Natural killer cell (primary cell): ENCODE measurements at regions not wholly inside any gene's neighbourhood (a gene's known extent, or its start where the extent isn't known, plus 50 kb on each side); places are given as distances from the start of the nearest gene placed in this dataset.

Experiments used
- ATAC-seq, 3 donors: fragments of 150-1000 bp in 2 of 3; fragments of 200-7000 bp in 1 of 3; cut with Tn5 transposase; 1 replicate in 1 of 3; 2 replicates in 2 of 3; pipeline ENCODE4 v1.10.0; 2021; ENCODE audit warnings: mild to moderate bottlenecking in 2 of 3, moderate library complexity in 2 of 3
- DNase-seq, 2 donors: peaks; one replicate each; pipeline versions ENCODE4 v3.0.0 to v3.0.0-alpha.2; 2013 to 2021; ENCODE audit warnings: mixed read lengths in 1 of 2
- H3K27ac ChIP-seq: one replicate; pipeline ENCODE4 v1.5.1; 2013; ENCODE audit warnings: mild to moderate bottlenecking, low read length
- H3K27me3 ChIP-seq: one replicate; pipeline ENCODE4 v1.6.1; 2013; ENCODE audit warnings: low read length; ENCODE audit not compliant: control insufficient read depth, insufficient read depth
- H3K36me3 ChIP-seq: one replicate; pipeline ENCODE4 v1.6.1; 2013; ENCODE audit warnings: low read length; ENCODE audit not compliant: control insufficient read depth, insufficient read depth
- H3K4me1 ChIP-seq: one replicate; pipeline ENCODE4 v1.6.1; 2013; ENCODE audit warnings: low read length; ENCODE audit not compliant: control insufficient read depth, insufficient read depth
- H3K4me3 ChIP-seq: one replicate; pipeline ENCODE4 v1.5.1; 2013; ENCODE audit warnings: low read length
- H3K9me3 ChIP-seq: one replicate; pipeline ENCODE4 v1.6.1; 2013; ENCODE audit warnings: low read length; ENCODE audit not compliant: control insufficient read depth, insufficient read depth
- H3K27ac Mint-ChIP-seq, 2 donors: one replicate each; pipeline ENCODE4 v1.8.0; 2022; ENCODE audit warnings: mild to moderate bottlenecking in 2 of 2, mixed read lengths in 2 of 2, moderate library complexity in 1 of 2
- H3K27me3 Mint-ChIP-seq, 2 donors: one replicate each; pipeline ENCODE4 v1.8.0; 2022; ENCODE audit warnings: low read depth in 2 of 2, mixed read lengths in 2 of 2
- H3K36me3 Mint-ChIP-seq: one replicate; pipeline ENCODE4 v1.8.0; 2022; ENCODE audit warnings: mixed read lengths
- H3K4me1 Mint-ChIP-seq, 2 donors: one replicate each; pipeline ENCODE4 v1.8.0; 2022; ENCODE audit warnings: mixed read lengths in 2 of 2
- H3K4me3 Mint-ChIP-seq: one replicate; pipeline ENCODE4 v1.8.0; 2022; ENCODE audit warnings: mild to moderate bottlenecking, moderate library complexity, mixed read lengths
- H3K9me3 Mint-ChIP-seq, 2 donors: one replicate each; pipeline ENCODE4 v1.8.0; 2022; ENCODE audit warnings: mixed read lengths in 2 of 2
- CTCF ChIP-seq: fragments of 200-600 bp; IDR thresholded peaks from one replicate; pipeline ENCODE4 v1.8.0; 2022; ENCODE audit warnings: antibody characterized with exemption
- WGBS: methylation state at CpG from one replicate; pipeline ENCODE4 v1.1.7; 2013; ENCODE audit warnings: missing lambda C conversion rate; ENCODE audit not compliant: insufficient coverage; 5-methylcytosine and 5-hydroxymethylcytosine counted together
- intact Hi-C: fragments of 100-400 bp; cut with micrococcal nuclease; formaldehyde crosslinking; loops from one replicate; pipeline ENCODE4 v1.14.2; 2022

DNA sequence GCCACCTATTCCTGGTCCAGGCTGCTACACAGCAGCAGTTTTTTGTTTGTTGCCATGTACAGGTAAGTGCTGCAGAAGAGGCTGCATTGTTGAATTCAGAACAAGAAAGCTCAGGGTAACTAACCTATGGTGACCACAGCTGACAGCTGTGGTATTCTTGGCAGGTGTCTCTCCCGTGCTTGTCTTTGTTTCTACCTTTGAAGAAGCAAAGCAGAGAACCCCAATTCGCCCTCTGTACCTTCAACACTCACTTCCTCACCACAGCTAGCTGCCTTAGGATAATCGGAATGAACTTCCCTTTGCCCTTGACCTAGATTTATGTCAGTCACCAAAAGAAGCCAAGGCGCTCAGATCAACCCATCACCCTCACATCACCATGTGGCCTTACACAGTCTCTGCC lies 1703.3 kb upstream of the SLC10A2 start:
- Mint-ChIP-seq H3K9me3 (no peaks in the 10 kb centered on the region), H3K4me3 (no peak overlapping the region), H3K27me3 (no peaks in the 10 kb centered on the region), H3K4me1 (peaks cover 6 to 12% of the 10 kb centered on the region in 2 donors), H3K36me3 (no peaks in the 10 kb centered on the region), H3K27ac (no peak overlapping the region)
- ATAC-seq (no peak), DNase-seq (peak in 1 of 2 donors; percentile 15)
- no peak overlapping the region for H3K27ac ChIP-seq
- 26% methylated on average over 4 of the region's 4 CpGs for WGBS
- intact Hi-C loops = no loop called here
- no peak overlapping the region for H3K4me3 ChIP-seq
- H3K9me3 ChIP-seq = no peaks in the 10 kb centered on the region
- TF ChIP-seq CTCF = no peak
- H3K36me3 ChIP-seq = no peaks in the 10 kb centered on the region
- H3K27me3 ChIP-seq = no peaks in the 10 kb centered on the region
- H3K4me1 ChIP-seq = no peaks in the 10 kb centered on the region

DNA sequence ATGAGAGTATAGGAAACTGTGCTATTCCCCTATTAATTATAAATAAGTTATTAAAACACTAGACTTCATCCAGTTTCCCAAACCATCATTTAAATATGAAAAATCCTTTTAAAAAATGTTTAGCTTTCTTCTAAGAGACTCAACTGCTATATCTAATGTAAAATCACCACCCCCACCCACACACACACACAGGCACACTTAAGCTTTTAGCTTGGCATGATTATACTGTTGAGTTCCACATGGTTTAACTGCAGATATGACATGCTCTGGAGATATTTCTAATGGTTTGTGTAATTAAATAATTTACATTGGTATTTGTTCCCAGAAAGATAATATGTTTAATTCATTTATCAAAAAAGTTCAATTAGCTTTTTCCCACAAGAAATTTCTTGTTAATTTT lies 1700.1 kb upstream of the SLC10A2 start:
- H3K27me3 ChIP-seq = no peaks in the 10 kb centered on the region
- ATAC-seq (no peak), DNase-seq (no peak)
- no peaks in the 10 kb centered on the region for H3K4me1 Mint-ChIP-seq
- H3K36me3 Mint-ChIP-seq = no peaks in the 10 kb centered on the region
- intact Hi-C loops = no loop called here
- TF ChIP-seq CTCF = no peak
- no peak overlapping the region for H3K27ac ChIP-seq
- no peak overlapping the region for H3K4me3 Mint-ChIP-seq
- no peaks in the 10 kb centered on the region for H3K9me3 Mint-ChIP-seq
- no peaks in the 10 kb centered on the region for H3K4me1 ChIP-seq
- H3K36me3 ChIP-seq = no peaks in the 10 kb centered on the region
- no peaks in the 10 kb centered on the region for H3K9me3 ChIP-seq
- no peak overlapping the region for H3K4me3 ChIP-seq
- H3K27ac Mint-ChIP-seq = no peak overlapping the region
- no peaks in the 10 kb centered on the region for H3K27me3 Mint-ChIP-seq

- Histone ChIP-seq H3K4me1 (no peaks in the 10 kb centered on the region), H3K9me3 (no peaks in the 10 kb centered on the region), H3K4me3 (no peak overlapping the region), H3K36me3 (no peaks in the 10 kb centered on the region), H3K27me3 (no peaks in the 10 kb centered on the region), H3K27ac (no peak overlapping the region)
- no peak overlapping the region for H3K4me3 Mint-ChIP-seq
- intact Hi-C loops = no loop called here
- H3K27ac Mint-ChIP-seq = no peak overlapping the region
- TF ChIP-seq CTCF = no peak
- DNase-seq (no peak), ATAC-seq (no peak)
- no peaks in the 10 kb centered on the region for H3K9me3 Mint-ChIP-seq
- H3K4me1 Mint-ChIP-seq = no peaks in the 10 kb centered on the region
- 77% methylated on average over 4 of the region's 4 CpGs for WGBS
- no peaks in the 10 kb centered on the region for H3K36me3 Mint-ChIP-seq
- H3K27me3 Mint-ChIP-seq = no peaks in the 10 kb centered on the region
Observed at GRCh38 chr13:104764600-104764999, 1698.4 kb upstream of the SLC10A2 start.

DNA sequence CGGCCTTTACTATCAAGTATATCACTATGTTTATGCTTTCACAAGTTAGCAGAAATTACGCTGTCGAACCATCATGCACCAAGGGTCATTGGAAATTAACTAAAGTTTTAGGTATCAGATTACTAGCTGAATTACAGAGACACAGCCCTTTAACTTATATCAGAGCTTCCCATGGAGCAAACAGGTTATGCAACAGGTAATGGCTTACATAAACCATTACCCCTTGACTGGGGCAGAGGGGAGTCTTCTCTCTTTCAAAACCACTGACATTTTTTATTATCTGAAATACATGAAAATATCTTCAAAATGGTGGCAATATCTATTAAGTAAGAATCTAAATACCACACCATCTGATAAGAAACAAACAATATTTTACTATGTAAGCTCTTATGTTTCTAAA lies 1692.9 kb upstream of the SLC10A2 start:
- Mint-ChIP-seq H3K4me3 (no peak overlapping the region), H3K27me3 (no peaks in the 10 kb centered on the region), H3K9me3 (no peaks in the 10 kb centered on the region), H3K27ac (no peak overlapping the region), H3K36me3 (no peaks in the 10 kb centered on the region), H3K4me1 (no peaks in the 10 kb centered on the region)
- no peak for DNase-seq
- WGBS = 90% methylated on average over 3 of the region's 3 CpGs
- no peak for ATAC-seq
- Histone ChIP-seq H3K27me3 (no peaks in the 10 kb centered on the region), H3K27ac (no peak overlapping the region), H3K9me3 (no peaks in the 10 kb centered on the region), H3K36me3 (no peaks in the 10 kb centered on the region), H3K4me3 (no peak overlapping the region), H3K4me1 (no peaks in the 10 kb centered on the region)
- intact Hi-C loops = no loop called here
- no peak for TF ChIP-seq CTCF
